GM23248 (cell line): ENCODE measurements at regions not wholly inside any gene's neighbourhood (a gene's known extent, or its start where the extent isn't known, plus 50 kb on each side); places are given as distances from the start of the nearest gene placed in this dataset.

Experiments
- DNase-seq: peaks from one replicate; pipeline ENCODE4 v3.0.0-alpha.2; 2015
- H2AFZ ChIP-seq: fragments of 200-600 bp; sonication (generic); 2 replicates; pipeline ENCODE4 v1.6.1; 2016; ENCODE audit warnings: antibody characterized with exemption
- H3F3A ChIP-seq: fragments of 200-600 bp; sonication (generic); 2 replicates; pipeline ENCODE4 v1.6.1; 2016; ENCODE audit warnings: mild to moderate bottlenecking, antibody characterized with exemption, mixed run types; ENCODE audit not compliant: insufficient read depth
- H3K27ac ChIP-seq: fragments of 200-600 bp; sonication (generic); 2 replicates; pipeline ENCODE4 v1.5.1; 2016; ENCODE audit warnings: mild to moderate bottlenecking
- H3K27me3 ChIP-seq: fragments of 200-600 bp; sonication (generic); replicated peaks from 2 replicates; pipeline ENCODE4 v1.6.1; 2016; ENCODE audit warnings: mild to moderate bottlenecking; ENCODE audit not compliant: insufficient read depth
- H3K36me3 ChIP-seq: fragments of 200-600 bp; sonication (generic); 2 replicates; pipeline ENCODE4 v1.6.1; 2016; ENCODE audit warnings: low read depth, mild to moderate bottlenecking
- H3K4me1 ChIP-seq: fragments of 200-600 bp; sonication (generic); 2 replicates; pipeline ENCODE4 v1.6.1; 2016; ENCODE audit warnings: mild to moderate bottlenecking; ENCODE audit not compliant: insufficient read depth
- H3K4me2 ChIP-seq: fragments of 200-600 bp; sonication (generic); one replicate; pipeline ENCODE4 v1.6.1; 2016; ENCODE audit warnings: mild to moderate bottlenecking; ENCODE audit not compliant: unreplicated experiment
- H3K4me3 ChIP-seq: fragments of 200-600 bp; sonication (generic); 2 replicates; pipeline ENCODE4 v1.5.1; 2016; ENCODE audit warnings: mild to moderate bottlenecking
- H3K79me2 ChIP-seq: fragments of 200-600 bp; sonication (generic); 2 replicates; pipeline ENCODE4 v1.6.1; 2016; ENCODE audit warnings: mild to moderate bottlenecking; ENCODE audit not compliant: insufficient read depth
- H3K9ac ChIP-seq: fragments of 200-600 bp; sonication (generic); 2 replicates; pipeline ENCODE4 v1.6.1; 2016; ENCODE audit warnings: mild to moderate bottlenecking
- H3K9me2 ChIP-seq: fragments of 200-600 bp; sonication (generic); 2 replicates; pipeline ENCODE4 v1.6.1; 2016; ENCODE audit warnings: mixed run types, mild to moderate bottlenecking, moderate library complexity; ENCODE audit not compliant: insufficient read depth
- H3K9me3 ChIP-seq: fragments of 200-600 bp; sonication (generic); one replicate; pipeline ENCODE4 v1.6.1; 2017; ENCODE audit warnings: low read depth
- H4K20me1 ChIP-seq: fragments of 200-600 bp; sonication (generic); 2 replicates; pipeline ENCODE4 v1.6.0; 2016; ENCODE audit not compliant: insufficient read depth
- EZH2 ChIP-seq: fragments of 200-600 bp; sonication (generic); IDR thresholded peaks from 2 replicates; pipeline ENCODE4 v1.6.1; 2018; ENCODE audit warnings: antibody characterized with exemption, mild to moderate bottlenecking; ENCODE audit not compliant: insufficient read depth, poor library complexity, severe bottlenecking
- EZH2phosphoT487 ChIP-seq: fragments of 200-600 bp; sonication (generic); IDR thresholded peaks from 2 replicates; pipeline ENCODE4 v1.6.1; 2018; ENCODE audit warnings: antibody characterized with exemption, moderate library complexity, mild to moderate bottlenecking, low read depth; ENCODE audit not compliant: insufficient read depth
- WGBS, 2 experiments: methylation state at CpG; one replicate each; pipeline ENCODE4 v1.1.6; 2015 to 2017; ENCODE audit warnings: low lambda C conversion rate in 2 of 2, low coverage in 1 of 2; ENCODE audit errors: missing lambda C conversion rate in 2 of 2; 5-methylcytosine and 5-hydroxymethylcytosine counted together
- in situ Hi-C: fragments of 300-500 bp; cut with MboI; formaldehyde crosslinking; loops from 2 replicates; pipeline ENCODE4 v1.15.0; 2020

DNA sequence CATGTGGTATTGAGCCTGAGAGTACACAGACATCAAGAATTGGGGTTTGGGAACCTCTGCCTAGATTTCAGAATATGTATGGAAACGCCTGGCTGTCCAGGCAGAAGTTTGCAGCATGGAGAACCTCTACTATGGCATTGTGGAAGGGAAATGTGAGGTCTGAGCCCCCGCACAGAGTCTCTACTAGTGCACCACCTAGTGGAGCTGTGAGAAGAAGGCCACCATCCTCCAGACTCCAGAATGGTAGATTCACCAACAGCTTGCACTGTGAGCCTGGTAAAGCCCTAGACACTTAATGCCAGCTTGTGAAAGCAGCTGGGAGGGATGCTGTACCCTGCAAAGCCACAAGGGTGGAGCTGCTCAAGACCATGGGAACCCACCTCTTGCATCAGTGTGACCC, 658.2 kb downstream of the HACE1 start:
- Histone ChIP-seq H3K4me3 (no peak overlapping the region), H3K4me1 (no peaks in the 10 kb centered on the region), H4K20me1 (no peaks in the 10 kb centered on the region), H3K36me3 (no peaks in the 10 kb centered on the region), H2AFZ (no peak overlapping the region), H3K27ac (no peak overlapping the region), H3K79me2 (no peaks in the 10 kb centered on the region), H3K9ac (no peak overlapping the region), H3K4me2 (no peak overlapping the region), H3K9me3 (no peaks in the 10 kb centered on the region), H3K9me2 (no peaks in the 10 kb centered on the region), H3F3A (no peaks in the 10 kb centered on the region), H3K27me3 (no peaks in the 10 kb centered on the region)
- in situ Hi-C loops: no loop called here
- TF ChIP-seq EZH2: no peak
- no peak for TF ChIP-seq EZH2phosphoT487
- 8 to 26% methylated on average over 2 of the region's 2 CpGs for WGBS, 2 experiments
- no peak for DNase-seq

DNA sequence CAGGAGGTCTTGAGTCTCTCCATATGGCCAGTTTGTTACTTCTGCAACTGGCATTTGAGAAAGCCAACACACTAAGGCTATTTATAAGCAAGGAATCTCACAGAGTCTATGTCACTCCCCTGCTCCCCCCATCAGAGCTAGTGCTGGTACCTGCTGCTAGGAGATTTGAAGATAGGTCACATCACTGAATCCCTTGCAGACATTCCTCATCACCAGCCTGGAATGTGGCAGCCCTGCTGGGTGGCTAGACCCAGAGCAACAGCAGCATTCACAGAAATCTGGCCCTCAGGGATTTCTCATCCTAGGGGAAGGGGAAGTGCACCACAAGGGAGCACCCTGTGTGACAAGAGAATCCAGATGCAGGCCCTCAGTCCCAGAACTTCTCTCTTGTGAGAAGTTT, 672.1 kb downstream of the HACE1 start:
- TF ChIP-seq EZH2 (no peak), EZH2phosphoT487 (no peak)
- in situ Hi-C loops: no loop called here

DNA sequence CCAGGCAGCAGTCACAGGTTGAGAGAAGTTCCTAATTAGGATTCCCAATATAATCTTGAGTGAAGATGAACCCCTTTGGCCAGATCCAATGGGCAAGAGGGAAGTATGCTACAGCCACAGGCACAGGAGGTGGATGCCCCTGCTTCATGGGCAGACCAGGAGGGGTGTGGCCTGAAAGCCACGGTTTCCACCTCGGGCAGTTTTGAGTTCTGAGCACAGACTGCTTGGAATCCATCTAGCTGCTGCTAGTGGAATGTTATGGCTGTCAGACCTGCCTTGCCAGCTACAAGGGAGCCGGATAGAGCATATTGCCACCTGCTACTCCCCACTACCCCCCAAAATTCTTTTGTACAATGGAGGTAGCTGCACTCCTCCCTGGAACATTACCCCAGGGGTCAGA, 672.9 kb downstream of the HACE1 start:
- no peak overlapping the region for H3K9ac ChIP-seq
- H3K4me2 ChIP-seq: no peak overlapping the region
- H2AFZ ChIP-seq: no peak overlapping the region
- in situ Hi-C loops: no loop called here
- H3K4me1 ChIP-seq: no peaks in the 10 kb centered on the region
- no peak for DNase-seq
- no peaks in the 10 kb centered on the region for H3K27me3 ChIP-seq
- H3K27ac ChIP-seq: no peak overlapping the region
- no peaks in the 10 kb centered on the region for H3K9me3 ChIP-seq
- WGBS, 2 experiments: 4 to 6% methylated on average over 3 of the region's 3 CpGs
- H3K36me3 ChIP-seq: no peaks in the 10 kb centered on the region
- no peak overlapping the region for H3K4me3 ChIP-seq
- H3K79me2 ChIP-seq: no peaks in the 10 kb centered on the region
- TF ChIP-seq EZH2phosphoT487 (no peak), EZH2 (no peak)
- no peaks in the 10 kb centered on the region for H3K9me2 ChIP-seq
- H3F3A ChIP-seq: no peaks in the 10 kb centered on the region
- no peaks in the 10 kb centered on the region for H4K20me1 ChIP-seq

More for the DNA sequence above, 672.1 kb downstream of the HACE1 start:
- no peaks in the 10 kb centered on the region for H3F3A ChIP-seq
- H3K4me3 ChIP-seq: no peak overlapping the region
- H3K79me2 ChIP-seq: no peaks in the 10 kb centered on the region
- no peaks in the 10 kb centered on the region for H3K9me3 ChIP-seq
- H3K36me3 ChIP-seq: no peaks in the 10 kb centered on the region
- no peaks in the 10 kb centered on the region for H3K9me2 ChIP-seq
- H3K4me1 ChIP-seq: no peaks in the 10 kb centered on the region
- H2AFZ ChIP-seq: no peak overlapping the region
- H3K27ac ChIP-seq: no peak overlapping the region
- H3K27me3 ChIP-seq: no peaks in the 10 kb centered on the region
- DNase-seq: no peak
- no peak overlapping the region for H3K9ac ChIP-seq
- no peak overlapping the region for H3K4me2 ChIP-seq
- H4K20me1 ChIP-seq: no peaks in the 10 kb centered on the region

DNA sequence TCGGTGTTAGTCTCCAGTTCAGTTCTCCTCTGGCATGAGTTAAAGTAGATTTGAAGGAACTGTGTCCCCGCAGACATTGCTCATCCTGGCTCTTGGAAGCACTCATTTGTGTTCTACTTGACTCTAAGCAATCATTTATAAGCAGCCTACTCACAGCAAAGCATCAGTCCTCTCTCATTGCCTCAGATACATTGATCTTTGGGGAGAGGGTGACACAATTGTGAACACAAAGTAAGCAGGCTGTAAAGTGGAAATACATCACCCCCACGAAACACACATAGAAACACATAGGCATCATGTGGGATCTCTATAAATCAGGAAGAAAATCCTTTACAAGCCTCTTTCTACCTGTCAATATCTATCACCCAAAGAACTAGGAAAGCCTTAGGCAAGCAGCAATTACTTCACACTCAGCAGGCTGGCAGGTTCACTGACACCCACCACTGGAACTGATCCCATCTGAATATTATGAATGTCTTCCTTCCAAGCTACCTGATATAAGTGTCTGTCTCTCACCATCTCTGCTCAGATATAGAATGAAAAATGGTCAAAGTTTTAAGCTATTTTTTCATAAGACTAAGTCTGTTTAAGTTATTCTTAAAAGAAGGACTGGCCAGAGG, 675.8 kb downstream of the HACE1 start:
- Histone ChIP-seq H3K36me3 (no peaks in the 10 kb centered on the region), H3K9me2 (no peaks in the 10 kb centered on the region), H3K4me1 (no peaks in the 10 kb centered on the region), H3K4me3 (no peak overlapping the region), H3K27ac (no peak overlapping the region), H3K9ac (no peak overlapping the region), H3K9me3 (no peaks in the 10 kb centered on the region), H3K4me2 (no peak overlapping the region), H3K27me3 (no peaks in the 10 kb centered on the region), H2AFZ (no peak overlapping the region), H3F3A (no peaks in the 10 kb centered on the region), H4K20me1 (no peaks in the 10 kb centered on the region), H3K79me2 (no peaks in the 10 kb centered on the region)
- in situ Hi-C loops: no loop called here
- WGBS, 2 experiments: 10 to 16% methylated on average over 3 of the region's 3 CpGs
- no peak for DNase-seq
- TF ChIP-seq EZH2 (no peak), EZH2phosphoT487 (no peak)

DNA sequence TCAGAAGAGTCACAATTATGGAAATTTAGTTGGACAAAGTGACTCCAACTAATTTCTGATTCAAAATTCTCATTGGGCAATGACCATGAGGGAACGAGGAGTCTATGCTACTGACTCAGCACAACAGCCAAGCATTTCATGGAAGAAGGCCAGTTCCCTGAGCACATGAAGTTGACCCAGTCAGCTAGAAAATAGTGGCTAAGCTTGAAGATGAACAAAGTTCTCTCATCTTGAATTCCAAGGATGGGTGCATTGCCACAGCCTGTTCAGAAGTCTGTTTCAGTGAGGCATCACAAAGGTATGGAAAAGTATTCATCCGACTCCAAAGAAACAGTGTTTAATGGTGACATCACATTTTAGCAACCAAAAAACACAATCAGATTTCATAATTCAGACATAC, 676.9 kb downstream of the HACE1 start:
- H2AFZ ChIP-seq: no peak overlapping the region
- H3K4me3 ChIP-seq: no peak overlapping the region
- no peaks in the 10 kb centered on the region for H3K27me3 ChIP-seq
- no peak overlapping the region for H3K27ac ChIP-seq
- no peaks in the 10 kb centered on the region for H3F3A ChIP-seq
- TF ChIP-seq EZH2phosphoT487 (no peak), EZH2 (no peak)
- in situ Hi-C loops: no loop called here
- H3K9me2 ChIP-seq: no peaks in the 10 kb centered on the region
- no peaks in the 10 kb centered on the region for H4K20me1 ChIP-seq
- H3K9me3 ChIP-seq: no peaks in the 10 kb centered on the region
- H3K79me2 ChIP-seq: no peaks in the 10 kb centered on the region
- H3K4me2 ChIP-seq: no peak overlapping the region
- H3K4me1 ChIP-seq: no peaks in the 10 kb centered on the region
- DNase-seq: peak; percentile 16
- 24 to 25% methylated on average over 2 of the region's 2 CpGs for WGBS, 2 experiments
- no peaks in the 10 kb centered on the region for H3K36me3 ChIP-seq
- no peak overlapping the region for H3K9ac ChIP-seq
